Endometrium (tissue), 2 donors: ENCODE measurements at regions not wholly inside any gene's neighbourhood (a gene's known extent, or its start where the extent isn't known, plus 50 kb on each side); places are given as distances from the start of the nearest gene placed in this dataset.

Experiments
- FAIRE-seq: peaks from 2 replicates; lab custom pipeline; 2012; peaks lifted over from hg19 to GRCh38; lab: Jason Lieb, UNC
- donor health status: control.
- donor health status: control.

DNA sequence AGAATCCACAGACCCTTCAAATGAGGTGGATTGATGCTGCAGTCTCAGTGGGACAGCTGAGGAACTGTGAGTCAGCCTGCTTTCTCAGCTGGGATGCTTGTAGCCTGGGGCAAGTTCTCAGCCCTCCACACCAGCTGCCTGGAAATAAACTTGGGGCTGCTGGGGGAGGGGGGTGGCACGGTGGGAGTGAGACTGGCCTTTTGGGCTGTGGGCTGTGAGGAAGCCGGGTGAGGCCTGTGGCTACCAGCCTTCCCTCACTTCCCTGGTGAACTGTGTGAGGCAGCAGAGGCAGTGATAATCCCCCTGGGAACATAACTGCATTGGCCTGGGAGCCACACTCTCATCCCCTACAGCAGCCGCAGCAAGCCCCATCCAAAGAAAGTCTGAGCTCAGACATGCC, 114.5 kb upstream of the GUCY1A1 start:
- no peak for FAIRE-seq

DNA sequence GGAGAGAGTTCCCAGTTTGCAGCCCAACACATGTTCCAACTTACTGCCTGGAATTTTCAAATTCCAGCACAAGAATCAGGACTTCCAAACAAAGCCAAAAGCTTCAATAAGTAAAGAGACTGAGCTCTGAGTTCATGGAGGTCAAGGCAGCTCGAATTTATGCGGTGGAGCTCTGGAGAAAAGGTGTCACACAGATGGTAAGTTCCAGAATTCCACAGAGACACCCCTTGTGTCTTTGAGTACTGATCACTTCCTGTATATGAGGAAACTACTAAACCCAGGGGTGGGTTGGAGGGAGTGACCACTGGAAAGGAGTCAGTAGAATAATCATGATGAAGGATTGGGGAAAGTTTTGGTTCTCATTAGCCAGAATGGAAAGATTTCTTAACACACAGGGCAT, 118.5 kb upstream of the GUCY1A1 start:
- FAIRE-seq, result no peak

DNA sequence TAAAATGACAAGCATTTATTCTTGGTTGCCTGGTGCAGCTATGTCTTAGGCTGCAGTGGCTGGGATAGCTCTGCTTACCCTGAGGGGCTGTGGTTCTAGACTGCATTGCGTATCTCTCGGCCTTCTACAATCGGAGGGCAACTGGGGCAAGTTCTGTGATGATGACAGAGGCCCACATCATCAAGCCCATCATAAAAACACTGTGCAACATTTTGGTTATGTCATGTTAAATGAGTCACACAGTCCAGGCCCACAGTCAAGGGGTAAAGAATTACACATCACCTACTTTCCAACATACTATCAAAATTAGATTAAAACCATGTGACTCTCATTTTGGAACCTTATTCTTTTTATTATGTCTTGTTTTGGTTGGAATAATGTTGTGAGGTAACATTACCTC, 120.2 kb upstream of the GUCY1A1 start:
- FAIRE-seq, result no peak

DNA sequence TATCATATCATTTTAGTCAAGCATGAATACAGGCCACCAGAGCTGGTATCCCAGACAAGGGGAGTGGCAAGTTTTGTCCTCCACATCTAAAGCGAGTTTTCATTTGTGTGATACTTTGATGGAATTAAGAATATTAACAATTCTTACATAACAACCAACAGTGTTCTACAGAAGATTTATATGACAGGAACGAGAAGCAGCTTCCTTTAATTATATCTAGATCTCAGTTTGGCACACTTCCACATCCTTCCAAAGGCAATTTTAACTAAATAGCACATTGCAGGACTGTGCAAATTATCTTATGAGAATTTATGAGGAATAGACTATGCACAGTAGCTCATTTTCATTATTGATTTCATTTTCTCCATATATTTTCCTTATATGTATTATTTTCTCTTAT, 121.2 kb upstream of the GUCY1A1 start:
- no peak for FAIRE-seq

DNA sequence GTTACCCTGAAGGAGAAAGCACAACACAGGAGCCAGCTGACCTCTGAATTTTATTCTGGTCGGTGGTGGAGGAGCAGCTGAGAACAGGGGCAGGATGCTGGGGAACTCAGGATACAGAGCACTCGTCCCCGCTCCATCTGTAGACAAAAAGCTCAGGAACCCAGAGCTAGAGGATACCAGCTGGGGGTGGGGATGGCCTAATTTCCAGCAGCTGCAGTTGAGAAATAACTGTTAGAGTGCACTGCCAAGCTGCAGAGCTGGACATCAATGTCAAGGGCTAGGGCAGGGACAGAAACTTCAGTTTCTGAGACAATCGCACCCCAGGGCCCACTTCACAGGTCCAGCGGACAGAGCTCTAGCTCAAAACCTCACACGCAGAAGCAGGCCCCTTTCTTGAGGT, 122.1 kb upstream of the GUCY1A1 start:
- no peak for FAIRE-seq

DNA sequence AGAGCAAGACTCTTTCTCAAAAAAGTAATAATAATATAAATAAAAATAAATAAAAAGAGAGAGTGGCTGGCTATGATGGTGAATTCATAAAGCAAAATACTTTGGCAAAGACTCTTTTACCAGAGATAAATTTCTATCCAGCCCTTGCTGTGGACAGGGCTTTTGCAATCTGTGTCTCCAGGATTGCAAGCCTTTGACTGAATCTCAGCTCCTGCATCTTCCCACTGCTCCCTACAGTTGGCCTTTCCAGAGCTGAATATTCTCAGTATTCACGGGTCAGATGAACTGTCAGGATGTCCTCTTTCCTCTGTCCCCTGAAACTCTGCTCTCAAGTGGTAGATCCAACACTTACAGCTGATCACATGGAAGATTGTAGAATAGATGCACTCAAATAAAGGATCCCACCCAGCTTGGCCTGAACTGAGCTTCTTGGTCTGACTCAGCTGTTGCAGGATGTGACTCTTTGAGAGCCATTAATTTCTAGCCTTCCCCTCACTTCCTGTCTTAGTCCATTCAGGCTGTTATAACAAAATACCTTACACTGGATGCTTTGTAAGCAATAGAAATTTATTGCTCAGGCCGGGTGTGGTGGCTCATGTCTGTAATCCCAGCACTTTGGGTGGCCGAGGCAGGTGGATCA, 123.4 kb upstream of the GUCY1A1 start:
- FAIRE-seq, result no peak

DNA sequence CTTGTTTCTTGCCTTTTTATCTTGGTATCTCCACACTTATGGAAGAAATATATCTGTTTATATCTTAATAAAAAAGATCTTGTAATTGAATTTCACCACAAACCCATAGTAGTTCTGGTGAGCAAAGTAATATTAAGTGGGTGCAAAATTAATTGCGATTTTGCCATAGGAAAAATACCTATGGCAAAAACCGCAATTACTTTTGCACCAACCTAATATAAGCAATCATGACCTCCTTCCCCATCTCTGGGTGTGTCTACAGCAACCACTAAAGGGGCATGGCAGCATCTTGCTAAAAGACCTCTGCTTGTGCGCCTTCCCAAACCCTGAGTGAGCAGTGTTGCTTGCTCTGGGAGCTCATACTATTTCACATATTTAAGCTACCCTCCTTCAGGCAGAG, 124.2 kb upstream of the GUCY1A1 start:
- FAIRE-seq, result no peak

DNA sequence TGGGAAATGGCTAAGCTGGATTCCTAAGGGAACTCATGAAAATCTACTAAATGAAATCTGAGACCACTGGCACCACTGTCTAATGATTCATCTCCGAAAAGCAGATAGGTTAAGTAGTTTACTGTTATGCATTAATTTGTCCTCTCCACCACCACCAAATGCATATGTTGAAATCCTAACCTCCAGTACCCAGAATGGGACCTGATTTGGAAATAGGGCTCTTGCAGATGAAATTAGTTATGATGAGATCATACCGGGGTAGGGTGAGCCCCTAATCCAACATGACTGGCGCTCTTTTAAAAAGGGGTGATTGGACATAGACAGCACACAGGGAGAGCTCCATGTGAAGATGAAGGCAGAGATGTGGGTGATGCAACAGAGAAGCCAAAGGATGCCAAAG, 124.9 kb upstream of the GUCY1A1 start:
- no peak for FAIRE-seq

DNA sequence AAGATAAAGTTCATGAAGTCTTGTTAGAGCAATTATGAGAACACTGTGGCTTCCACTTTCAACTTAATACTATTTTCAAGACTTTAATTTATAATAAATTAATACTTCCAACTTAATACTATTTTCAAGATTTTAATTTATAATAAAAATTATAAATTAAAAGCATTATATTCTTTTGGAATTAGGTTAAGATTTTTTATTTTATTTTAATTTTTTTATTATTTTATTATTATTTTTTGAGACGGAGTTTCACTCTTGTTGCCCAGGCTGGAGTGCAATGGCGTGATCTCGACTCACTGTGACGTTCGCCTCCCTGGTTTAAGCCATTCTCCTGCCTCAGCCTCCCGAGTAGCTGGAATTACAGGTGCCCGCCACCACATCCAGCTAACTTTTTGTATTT, 126.0 kb upstream of the GUCY1A1 start:
- FAIRE-seq, result peak; percentile 70

DNA sequence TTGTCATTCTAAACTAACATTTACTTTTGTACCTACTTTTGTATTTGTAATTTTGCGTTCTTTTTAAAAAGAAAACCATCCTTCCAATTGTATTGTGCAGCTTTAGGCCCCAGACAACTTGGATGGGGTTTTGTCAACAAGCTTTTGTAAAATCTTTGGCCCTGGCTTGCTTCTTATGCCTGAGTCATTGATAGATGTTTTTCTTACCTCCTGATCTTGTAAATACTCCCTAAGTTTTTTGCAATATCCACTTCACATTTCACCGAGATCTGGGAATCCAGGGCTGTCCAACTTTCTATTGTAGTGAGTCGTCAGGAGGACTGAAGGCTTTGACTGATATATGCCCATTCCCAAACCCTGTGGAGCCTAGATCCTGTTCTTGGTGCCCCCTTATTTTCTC, 126.9 kb upstream of the GUCY1A1 start:
- FAIRE-seq, result no peak

DNA sequence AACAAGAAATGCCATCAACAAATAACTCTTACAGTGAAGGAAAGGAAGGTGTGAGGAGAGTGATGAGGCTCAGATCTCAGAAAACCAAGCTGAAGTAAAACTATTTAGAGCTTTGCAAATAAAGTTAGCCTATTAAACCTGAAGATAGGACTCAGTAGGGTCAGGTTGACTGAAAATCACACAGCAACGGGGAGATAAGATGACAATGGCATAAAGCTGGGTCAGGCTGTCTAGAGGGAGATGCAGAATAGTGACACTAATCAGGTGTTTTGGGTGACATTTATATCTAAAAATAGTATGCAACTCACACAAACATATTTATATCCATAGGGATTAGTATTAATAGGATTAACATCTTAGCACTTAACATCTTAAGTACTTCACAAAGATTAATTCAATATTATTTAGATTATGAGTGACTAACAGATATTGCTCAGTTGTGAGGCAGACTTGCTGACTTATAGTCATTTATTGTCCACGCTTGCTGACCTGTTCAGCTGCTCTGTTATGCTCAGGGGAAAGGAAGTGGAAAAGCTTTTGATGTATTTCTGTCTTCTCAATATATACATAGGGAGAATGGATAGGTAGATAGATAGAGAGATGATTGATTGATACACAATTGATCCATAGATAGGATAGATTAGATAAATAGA, 130.7 kb upstream of the GUCY1A1 start:
- no peak for FAIRE-seq

DNA sequence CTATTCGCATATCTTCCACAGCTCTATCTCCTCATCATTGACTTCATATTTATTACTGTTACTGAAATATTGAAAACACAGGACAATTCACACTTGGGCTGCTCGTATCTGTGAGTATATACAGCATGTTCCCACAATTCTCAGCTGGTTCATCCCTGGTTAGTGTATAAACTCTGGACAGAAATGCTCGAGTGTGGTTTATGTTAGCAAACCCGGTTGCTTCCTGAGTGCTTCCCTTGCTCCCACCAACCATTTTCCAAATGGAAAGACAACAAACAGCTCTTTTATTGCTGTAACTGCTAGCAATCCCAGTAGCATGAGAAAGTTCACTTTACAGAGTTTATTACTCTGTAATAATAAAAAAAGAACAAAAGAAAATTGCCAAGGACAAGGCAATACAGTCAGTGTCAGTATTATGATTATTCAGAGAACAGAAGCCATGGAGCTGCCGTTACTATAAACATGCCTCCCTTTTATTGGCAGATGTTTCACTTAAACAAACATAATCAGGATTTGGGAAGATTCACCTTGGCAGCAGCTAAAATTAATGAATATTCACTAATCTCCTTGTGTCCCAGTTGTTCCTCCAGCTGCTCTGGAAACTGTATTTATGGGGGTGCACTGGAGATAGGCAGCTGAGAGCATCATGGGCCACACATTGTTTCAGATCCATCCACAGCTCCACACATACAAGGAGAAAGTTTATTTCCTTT, 134.1 kb upstream of the GUCY1A1 start:
- peak; percentile 12 for FAIRE-seq

DNA sequence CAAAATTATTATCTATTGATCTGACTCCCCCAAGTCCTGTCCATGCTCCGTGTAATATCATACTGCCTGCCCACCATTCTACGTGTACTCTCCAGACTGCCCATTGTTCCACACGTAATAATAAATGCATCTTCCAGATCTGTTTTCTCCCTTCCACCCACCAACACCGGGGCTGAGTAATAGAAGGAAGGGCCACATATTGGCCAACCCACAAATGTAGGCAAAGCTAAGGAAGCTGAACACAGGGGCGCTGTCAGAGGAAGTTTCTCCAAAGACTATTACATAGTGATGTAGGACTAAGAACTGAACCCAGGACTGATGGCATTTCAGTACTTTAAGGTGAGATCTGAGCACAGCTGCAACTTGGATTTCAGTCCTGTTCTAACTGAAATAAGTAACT, 135.8 kb upstream of the GUCY1A1 start:
- FAIRE-seq, result no peak

DNA sequence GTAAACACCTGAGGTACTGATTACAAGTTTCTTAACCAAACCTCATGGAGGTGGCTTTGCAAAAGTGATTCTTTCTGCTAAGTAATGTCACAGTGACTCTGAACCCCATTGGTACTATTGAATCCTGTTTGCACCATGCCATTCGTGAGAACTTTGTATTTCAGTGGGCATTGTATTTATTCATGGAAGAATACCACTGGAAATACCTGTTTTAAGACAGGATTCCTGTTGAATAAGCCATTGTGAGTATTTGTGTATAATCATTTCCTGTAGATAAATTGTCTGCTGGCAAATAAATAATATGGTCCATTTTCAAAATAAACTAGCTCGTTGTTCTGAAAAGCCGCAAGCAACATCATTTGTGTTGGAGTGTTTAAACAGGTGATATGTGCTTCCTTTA, 136.4 kb upstream of the GUCY1A1 start:
- FAIRE-seq, result no peak

DNA sequence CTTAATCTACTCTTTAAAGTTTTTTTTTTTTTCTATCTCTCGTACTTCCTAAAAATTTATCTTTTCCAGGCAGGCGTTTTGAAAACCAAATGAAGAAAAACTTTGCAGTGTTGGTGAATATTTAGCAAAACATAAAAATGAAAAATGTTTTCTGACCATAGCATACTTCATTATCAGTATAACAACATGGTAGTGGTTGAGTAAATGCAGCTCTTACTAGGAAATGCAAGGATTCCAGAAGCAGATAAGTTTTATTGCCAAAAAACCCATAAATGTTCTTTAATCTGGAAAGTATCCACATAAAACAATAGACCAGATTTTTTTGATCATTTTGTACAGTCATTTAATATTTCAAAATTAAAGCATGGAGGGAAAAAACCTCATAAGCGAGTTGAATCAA, 136.9 kb upstream of the GUCY1A1 start:
- no peak for FAIRE-seq

DNA sequence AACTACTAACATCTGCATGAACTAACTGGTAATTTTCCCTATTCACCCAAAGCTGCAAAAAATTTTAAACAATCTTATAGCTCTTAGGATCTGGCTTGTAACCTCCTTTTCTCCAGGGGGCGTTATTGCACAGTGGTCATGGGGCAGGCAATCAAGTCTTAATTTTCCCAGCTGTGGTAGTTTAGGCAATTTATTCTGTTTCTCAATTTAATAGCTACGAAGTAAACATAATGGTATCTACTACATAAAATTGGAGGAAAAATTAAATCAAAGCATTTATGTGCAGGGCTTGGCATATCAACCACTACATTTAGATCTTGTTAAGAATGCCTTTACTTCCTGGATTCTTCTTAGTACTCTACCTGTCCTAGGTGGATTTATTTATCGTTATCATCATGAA, 137.4 kb upstream of the GUCY1A1 start:
- no peak for FAIRE-seq

DNA sequence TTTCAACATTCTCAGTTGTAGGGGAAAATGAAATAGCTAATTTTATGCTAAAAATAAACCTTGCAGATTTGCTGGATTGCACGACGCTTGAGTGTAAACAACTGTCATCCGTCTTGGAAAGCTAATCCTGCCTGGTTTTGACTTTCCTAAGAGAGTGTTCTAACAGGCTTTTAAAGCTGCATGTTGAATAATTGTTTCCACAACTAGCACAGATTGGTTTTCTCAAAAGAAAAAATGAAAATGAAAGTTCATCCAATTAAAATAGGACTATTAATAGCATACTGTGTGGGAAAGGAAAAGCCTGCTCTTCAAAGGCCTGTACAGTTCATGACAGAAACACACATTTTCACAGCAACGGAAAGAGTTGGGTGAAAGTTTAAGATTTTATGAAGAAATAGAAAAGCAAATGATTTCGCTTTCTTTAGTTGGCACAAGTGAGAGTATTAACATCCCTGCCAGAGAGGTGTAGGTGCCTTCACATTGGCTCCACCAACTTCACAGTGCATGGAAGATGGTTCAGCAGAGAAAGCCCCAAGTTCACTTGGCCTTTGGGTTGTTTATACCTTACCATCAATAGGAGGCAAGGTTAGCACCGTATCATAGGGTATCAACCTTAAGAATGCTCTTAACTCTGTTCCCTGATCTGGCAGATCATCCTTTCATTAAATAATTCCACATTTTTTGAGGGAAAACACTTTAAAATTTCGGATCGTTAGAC, 140.0 kb upstream of the GUCY1A1 start:
- FAIRE-seq, result peak; percentile 46

DNA sequence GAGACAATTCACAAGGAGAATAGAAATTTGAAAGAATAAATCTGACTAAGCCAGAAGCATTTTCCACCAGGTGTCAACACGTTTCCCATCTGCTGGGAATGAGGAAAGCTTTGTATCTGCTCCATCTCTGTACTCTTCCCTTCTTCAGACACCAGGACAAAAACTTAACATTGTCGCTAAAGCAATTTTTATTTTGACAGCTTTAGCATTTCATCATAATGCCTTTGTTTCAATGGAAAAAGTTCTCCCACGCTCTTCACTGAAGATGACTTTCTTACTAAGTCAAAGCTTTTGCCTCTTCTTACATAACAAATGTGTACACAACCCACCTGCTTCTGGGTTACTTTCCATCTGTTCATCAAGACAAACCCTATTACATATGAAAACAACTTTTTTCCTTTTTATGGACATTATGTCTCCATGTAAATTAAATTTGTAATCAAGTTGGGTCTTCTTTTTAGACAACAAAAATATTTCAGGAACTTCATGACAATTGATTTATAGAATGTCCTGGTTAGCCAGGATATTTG, 141.7 kb upstream of the GUCY1A1 start:
- FAIRE-seq, result peak; percentile 4

DNA sequence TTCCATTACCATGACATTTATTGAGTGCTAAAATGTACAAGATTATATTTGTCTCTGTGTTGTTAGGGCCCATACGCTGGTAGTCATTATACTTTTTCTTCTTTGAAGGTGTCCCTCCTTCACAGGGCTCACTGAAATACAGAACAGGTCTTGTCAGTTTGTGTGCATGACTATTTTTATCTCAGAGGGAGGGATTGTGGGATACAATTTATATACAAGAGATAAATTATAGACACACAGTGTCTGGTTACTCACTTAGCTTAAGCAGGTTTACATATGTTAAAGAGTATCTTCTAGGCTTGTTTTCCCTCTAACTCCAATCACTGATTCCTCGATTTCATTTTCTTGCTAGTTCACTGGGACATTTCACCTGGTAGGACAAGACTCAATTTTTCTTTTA, 143.3 kb upstream of the GUCY1A1 start:
- no peak for FAIRE-seq

DNA sequence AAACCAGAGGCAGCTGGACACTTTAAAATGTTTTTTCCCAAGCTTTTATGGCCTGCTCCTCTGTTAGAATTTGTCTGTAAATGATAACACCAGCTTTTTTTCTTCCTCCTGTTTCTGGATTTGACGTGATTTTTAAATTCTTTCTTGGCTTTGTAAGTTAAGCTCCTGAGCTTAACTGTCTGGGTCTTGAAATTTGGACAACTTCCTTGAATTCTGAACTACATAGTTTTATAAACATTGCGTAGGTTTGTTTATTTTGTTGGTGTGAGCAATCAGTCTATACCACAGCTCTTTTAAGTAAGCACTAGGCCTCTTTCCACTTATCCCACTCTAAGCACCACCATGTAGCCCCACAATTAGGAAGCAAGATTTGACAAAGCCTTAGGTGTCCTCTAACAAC, 144.4 kb upstream of the GUCY1A1 start:
- peak; percentile 83 for FAIRE-seq

DNA sequence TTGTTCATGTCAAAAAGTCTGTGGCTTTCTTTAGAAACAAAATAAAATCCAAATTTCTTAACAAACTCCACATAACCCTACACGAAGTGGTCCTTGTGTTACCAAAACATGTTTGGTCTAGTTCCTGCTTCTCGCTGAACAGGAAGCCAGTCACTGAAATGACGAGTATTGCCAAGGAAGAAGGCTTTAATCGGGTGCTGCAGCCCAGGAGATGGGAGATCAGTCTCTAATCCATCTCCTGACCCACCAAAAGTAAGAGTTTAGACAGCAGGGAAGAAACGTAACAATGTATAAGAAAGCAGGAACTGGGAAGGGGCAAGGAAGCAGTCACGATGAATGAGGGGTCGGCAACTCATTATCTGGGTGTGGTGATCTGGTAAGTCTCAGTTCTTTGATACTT, 144.6 kb upstream of the MAP9 start:
- no peak for FAIRE-seq

DNA sequence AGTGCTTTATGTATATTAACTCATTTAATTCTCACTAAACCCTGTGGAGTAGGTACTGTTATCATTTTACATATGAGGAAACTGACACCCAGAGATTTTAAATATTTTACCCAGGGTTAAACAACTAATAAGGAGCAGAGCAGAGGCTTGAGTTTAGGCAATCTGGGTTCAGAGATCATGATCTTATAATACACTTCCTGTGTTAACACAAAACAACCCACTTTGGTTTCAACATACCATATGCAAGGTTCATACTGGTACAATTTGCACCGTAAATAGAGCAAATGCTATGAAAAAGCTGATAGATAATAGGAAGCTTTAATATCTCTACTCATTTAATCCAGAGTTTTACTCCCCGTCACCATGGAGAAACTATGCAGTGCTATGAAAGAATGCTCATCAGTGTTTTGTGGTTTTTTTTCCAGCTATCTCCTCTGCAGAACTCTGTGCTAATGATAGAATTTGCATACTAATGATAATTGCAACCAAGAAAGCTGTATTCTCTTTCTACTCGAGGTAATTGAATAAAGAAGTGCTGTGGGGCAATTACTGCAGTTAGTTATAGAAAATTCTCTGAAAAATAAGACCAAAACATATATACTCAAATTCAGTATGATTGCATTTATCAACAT, 138.8 kb upstream of the MAP9 start:
- no peak for FAIRE-seq
